Cardiac muscle cell (in vitro differentiated cells and primary cell): ENCODE measurements at regions not wholly inside any gene's neighbourhood (a gene's known extent, or its start where the extent isn't known, plus 50 kb on each side); places are given as distances from the start of the nearest gene placed in this dataset.

Experiments used
- DNase-seq, 2 donors: peaks; one replicate each; pipeline versions ENCODE4 v3.0.0 to v3.0.0-alpha.2; 2010 to 2017; ENCODE audit warnings: low read depth in 1 of 2, low spot score in 1 of 2
- H3K27ac ChIP-seq: fragments of 200-600 bp; sonication (generic); 2 replicates; pipeline ENCODE4 v1.5.1; 2016
- H3K27me3 ChIP-seq: fragments of 200-600 bp; sonication (generic); 2 replicates; pipeline ENCODE4 v1.6.0; 2016; ENCODE audit warnings: control low read depth
- H3K36me3 ChIP-seq: fragments of 200-600 bp; sonication (generic); 2 replicates; pipeline ENCODE4 v1.5.1; 2016; ENCODE audit warnings: control low read depth
- H3K4me1 ChIP-seq: fragments of 200-600 bp; sonication (generic); 2 replicates; pipeline ENCODE4 v1.8.1; 2017; ENCODE audit warnings: low read depth, mild to moderate bottlenecking, mixed run types
- H3K4me3 ChIP-seq: fragments of 200-600 bp; sonication (generic); 2 replicates; pipeline ENCODE4 v1.5.1; 2016; ENCODE audit warnings: mild to moderate bottlenecking
- H3K9me3 ChIP-seq: fragments of 200-600 bp; sonication (generic); 2 replicates; pipeline ENCODE4 v1.5.1; 2017; ENCODE audit warnings: low read depth, mild to moderate bottlenecking, control low read depth
- TF ChIP-seq, protein P1 (sequence below): IDR thresholded peaks from 2 replicates; pipeline ENCODE4 v1.5.1; 2012; ENCODE audit warnings: low read depth, mild to moderate bottlenecking, low read length

DNA sequence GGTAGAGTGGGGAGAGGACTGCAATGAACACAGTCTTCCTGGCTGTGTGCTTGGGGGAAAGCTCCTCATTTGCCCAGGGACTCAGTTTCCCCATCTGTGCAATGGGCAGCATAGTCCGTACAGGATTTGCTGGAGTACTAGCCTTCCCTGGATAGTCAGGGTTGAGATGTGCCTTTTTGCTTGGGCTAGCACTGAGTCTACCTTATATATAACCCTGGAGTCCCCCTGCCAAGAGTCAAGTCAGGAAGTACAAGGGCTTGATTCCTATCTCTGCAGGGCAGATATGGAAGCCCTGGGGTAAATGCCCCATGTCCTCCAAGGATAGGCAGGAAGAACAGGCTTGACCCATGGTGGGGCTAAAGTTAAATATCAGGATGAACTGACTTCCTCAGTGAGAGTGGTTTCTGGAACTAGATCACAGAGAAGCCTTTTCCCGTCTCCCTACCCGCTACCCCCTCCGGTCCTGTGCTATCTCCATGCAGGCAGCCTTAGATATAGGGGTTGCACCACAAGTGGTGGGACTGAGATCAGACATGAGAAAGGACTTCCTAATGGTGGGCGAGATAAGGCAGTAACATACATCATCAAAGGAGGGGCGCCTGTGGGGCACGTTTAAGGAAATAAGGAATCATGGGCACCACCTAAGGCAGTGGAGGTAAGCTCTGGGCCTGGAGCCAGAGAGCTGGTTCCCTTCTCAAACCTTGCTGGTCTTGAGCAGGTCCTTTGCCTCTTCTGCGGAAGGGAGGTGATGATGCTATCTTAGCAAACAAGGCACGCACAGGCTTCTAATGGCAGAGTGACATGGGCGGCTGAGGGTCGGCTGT, 157.9 kb downstream of the MRPL14 start:
- H3K9me3 ChIP-seq, result no peaks in the 10 kb centered on the region
- no peaks in the 10 kb centered on the region for H3K36me3 ChIP-seq
- no peaks in the 10 kb centered on the region for H3K4me1 ChIP-seq
- no peak overlapping the region for H3K4me3 ChIP-seq
- no peak overlapping the region for H3K27ac ChIP-seq
- TF ChIP-seq, protein P1, sequence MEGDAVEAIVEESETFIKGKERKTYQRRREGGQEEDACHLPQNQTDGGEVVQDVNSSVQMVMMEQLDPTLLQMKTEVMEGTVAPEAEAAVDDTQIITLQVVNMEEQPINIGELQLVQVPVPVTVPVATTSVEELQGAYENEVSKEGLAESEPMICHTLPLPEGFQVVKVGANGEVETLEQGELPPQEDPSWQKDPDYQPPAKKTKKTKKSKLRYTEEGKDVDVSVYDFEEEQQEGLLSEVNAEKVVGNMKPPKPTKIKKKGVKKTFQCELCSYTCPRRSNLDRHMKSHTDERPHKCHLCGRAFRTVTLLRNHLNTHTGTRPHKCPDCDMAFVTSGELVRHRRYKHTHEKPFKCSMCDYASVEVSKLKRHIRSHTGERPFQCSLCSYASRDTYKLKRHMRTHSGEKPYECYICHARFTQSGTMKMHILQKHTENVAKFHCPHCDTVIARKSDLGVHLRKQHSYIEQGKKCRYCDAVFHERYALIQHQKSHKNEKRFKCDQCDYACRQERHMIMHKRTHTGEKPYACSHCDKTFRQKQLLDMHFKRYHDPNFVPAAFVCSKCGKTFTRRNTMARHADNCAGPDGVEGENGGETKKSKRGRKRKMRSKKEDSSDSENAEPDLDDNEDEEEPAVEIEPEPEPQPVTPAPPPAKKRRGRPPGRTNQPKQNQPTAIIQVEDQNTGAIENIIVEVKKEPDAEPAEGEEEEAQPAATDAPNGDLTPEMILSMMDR, result no peak
- no peaks in the 10 kb centered on the region for H3K27me3 ChIP-seq
- no peak for DNase-seq

DNA sequence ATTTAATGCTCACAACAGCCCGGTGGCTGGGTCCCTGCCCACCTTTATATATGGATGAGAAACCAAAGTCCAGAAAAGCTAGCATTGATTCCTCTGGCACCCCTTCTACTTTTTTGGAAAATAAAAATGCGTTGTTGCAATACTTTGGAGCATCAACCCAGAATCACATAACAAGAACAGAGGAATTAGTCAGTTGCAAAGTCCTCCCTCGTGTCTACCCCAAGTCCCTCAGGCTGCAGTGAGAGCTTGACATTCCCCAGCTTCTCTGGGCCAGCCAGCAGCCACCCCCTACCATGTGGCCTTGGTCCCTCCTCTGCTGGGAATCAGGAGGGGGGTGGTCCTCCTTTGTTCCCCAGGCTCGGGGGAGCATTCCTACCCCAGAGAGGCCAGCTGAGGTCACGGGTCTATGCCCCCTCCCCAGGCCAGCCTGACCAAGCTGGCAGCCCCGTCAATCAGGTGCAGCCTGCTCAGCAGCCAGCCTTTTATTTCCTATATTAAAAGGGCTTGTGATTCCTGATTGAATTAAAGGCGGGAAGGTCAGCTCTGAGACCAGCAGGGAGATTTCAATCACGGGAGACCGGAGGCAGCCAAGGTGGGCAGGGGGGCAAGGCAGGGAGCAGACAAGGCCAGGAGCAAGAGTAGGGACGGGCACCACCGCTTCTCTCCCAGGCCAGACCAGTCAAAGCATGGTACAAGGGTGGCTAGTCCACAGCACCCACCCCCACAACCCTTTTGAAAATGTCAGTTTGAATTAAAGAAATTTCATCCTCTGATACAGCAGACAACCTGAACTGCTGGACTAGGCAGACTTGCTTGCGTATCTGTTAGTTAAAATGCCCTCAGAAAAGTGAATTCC, 158.9 kb downstream of the MRPL14 start:
- H3K36me3 ChIP-seq, result no peaks in the 10 kb centered on the region
- H3K27me3 ChIP-seq, result no peaks in the 10 kb centered on the region
- no peak for DNase-seq
- no peak overlapping the region for H3K4me3 ChIP-seq
- H3K9me3 ChIP-seq, result no peaks in the 10 kb centered on the region
- no peaks in the 10 kb centered on the region for H3K4me1 ChIP-seq
- TF ChIP-seq, protein P1, result no peak
- no peak overlapping the region for H3K27ac ChIP-seq

DNA sequence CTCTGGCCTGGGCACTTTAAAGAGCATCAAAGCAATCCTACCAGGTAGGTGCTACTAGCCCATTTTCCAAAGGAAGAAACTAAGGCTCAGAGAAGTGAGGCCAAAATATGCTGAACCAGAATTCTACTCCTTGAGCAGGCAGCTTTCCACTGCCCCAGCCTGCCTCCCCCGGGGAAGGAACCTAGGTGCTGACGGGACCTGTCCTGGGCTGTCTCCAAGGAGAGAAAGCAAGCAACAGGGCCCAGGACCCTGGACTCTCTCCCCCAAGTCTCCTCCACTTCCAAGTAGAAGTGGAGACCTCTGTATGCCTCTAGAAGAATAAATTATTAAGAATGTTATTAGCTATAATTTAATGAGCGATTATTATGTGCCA, 159.5 kb downstream of the MRPL14 start:
- TF ChIP-seq, protein P1, result no peak
- Histone ChIP-seq H3K27me3 (no peaks in the 10 kb centered on the region), H3K27ac (no peak overlapping the region), H3K36me3 (no peaks in the 10 kb centered on the region), H3K9me3 (no peaks in the 10 kb centered on the region), H3K4me3 (no peak overlapping the region), H3K4me1 (no peaks in the 10 kb centered on the region)
- no peak for DNase-seq

DNA sequence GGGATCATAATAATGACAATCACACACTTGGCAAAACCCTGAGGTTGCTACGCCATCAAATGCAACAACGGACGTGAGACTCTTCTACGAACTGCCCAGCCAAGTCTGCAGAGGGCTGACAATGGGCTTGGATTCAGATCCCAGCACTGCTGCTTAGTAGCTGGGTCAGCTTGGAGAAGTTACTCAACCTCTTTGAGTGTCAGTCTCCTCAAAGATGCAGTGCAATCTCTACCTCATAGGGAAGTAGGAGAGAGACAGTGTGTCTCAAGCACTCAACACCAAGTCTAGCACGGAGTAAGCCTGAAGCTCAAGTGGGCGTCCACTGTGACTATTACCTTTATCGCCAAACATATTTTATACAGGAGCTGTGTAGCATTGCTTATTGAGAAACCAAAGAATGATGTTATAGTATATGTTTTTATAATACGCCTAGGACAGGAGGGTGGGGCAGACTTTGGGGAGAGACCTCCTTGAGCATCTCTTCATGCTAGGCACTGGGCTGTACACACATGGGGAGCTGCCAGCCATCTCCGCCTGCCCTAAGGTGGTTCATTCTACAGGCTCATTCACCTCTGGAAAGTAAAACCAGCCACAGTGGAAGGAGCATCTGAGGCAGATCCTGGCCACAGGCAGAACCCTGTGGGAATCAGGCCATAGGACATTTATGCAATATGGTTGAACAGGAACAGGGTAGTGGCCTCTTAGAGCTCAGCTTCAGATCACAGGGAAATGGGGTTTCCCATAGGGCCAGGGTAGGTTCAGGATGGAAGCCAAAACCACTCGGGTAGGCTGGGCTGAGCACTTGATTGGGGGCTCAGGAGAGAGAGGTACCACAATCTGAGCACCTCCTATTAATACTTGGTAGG, 160.2 kb downstream of the MRPL14 start:
- H3K36me3 ChIP-seq, result no peaks in the 10 kb centered on the region
- H3K9me3 ChIP-seq, result no peaks in the 10 kb centered on the region
- no peaks in the 10 kb centered on the region for H3K27me3 ChIP-seq
- TF ChIP-seq, protein P1, result no peak
- no peak for DNase-seq
- H3K27ac ChIP-seq, result no peak overlapping the region
- H3K4me3 ChIP-seq, result no peak overlapping the region
- no peaks in the 10 kb centered on the region for H3K4me1 ChIP-seq

DNA sequence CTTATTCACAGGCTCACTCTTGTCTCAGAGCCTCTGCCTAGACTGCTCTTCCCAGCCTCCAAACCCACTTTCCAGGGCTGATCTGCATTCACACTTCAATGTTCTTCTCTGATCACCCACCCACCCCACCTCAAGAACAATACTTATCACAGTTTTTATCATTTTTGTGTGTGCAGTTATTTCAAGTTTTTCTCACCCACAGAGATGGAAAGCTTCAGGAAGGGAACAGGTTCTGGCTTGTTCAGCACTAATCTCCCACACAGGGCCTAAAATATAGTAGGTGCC, 160.9 kb downstream of the MRPL14 start:
- no peaks in the 10 kb centered on the region for H3K9me3 ChIP-seq
- no peaks in the 10 kb centered on the region for H3K36me3 ChIP-seq
- no peaks in the 10 kb centered on the region for H3K4me1 ChIP-seq
- no peak overlapping the region for H3K27ac ChIP-seq
- H3K4me3 ChIP-seq, result no peak overlapping the region
- H3K27me3 ChIP-seq, result no peaks in the 10 kb centered on the region
- TF ChIP-seq, protein P1, result no peak
- DNase-seq, result no peak
